WI38 (cell line): ENCODE measurements at regions not wholly inside any gene's neighbourhood (a gene's known extent, or its start where the extent isn't known, plus 50 kb on each side); places are given as distances from the start of the nearest gene placed in this dataset.

Experiments used
- H3K4me3 ChIP-seq: 2 replicates; pipeline ENCODE4 v1.5.1; 2011; ENCODE audit warnings: low read depth, mild to moderate bottlenecking, control low read depth, low read length
- TF ChIP-seq, protein P1 (sequence below): IDR thresholded peaks from 2 replicates; pipeline ENCODE4 v1.5.1; 2012; ENCODE audit warnings: low read depth, mild to moderate bottlenecking, control low read depth, low read length

DNA sequence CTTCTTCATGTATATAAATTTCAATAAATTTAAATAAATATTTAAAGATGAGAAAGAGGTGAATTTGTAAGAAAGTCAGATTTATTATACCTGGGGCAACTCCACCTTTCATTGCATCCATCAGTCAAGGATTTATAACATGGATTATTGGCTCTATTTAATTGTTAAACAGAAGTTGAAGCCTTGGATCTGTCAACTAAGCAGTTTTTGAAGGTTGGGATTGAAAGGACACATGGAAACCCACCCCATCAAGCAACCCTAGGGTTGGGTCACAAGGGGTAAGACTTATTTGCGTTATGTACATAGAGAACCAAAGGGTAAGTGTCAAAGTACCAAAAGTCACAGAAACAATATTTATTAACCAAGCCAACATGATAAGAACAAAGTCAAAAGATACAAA, 342.5 kb downstream of the ELAVL2 start:
- TF ChIP-seq, protein P1, sequence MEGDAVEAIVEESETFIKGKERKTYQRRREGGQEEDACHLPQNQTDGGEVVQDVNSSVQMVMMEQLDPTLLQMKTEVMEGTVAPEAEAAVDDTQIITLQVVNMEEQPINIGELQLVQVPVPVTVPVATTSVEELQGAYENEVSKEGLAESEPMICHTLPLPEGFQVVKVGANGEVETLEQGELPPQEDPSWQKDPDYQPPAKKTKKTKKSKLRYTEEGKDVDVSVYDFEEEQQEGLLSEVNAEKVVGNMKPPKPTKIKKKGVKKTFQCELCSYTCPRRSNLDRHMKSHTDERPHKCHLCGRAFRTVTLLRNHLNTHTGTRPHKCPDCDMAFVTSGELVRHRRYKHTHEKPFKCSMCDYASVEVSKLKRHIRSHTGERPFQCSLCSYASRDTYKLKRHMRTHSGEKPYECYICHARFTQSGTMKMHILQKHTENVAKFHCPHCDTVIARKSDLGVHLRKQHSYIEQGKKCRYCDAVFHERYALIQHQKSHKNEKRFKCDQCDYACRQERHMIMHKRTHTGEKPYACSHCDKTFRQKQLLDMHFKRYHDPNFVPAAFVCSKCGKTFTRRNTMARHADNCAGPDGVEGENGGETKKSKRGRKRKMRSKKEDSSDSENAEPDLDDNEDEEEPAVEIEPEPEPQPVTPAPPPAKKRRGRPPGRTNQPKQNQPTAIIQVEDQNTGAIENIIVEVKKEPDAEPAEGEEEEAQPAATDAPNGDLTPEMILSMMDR = no peak
- H3K4me3 ChIP-seq = no peak overlapping the region

DNA sequence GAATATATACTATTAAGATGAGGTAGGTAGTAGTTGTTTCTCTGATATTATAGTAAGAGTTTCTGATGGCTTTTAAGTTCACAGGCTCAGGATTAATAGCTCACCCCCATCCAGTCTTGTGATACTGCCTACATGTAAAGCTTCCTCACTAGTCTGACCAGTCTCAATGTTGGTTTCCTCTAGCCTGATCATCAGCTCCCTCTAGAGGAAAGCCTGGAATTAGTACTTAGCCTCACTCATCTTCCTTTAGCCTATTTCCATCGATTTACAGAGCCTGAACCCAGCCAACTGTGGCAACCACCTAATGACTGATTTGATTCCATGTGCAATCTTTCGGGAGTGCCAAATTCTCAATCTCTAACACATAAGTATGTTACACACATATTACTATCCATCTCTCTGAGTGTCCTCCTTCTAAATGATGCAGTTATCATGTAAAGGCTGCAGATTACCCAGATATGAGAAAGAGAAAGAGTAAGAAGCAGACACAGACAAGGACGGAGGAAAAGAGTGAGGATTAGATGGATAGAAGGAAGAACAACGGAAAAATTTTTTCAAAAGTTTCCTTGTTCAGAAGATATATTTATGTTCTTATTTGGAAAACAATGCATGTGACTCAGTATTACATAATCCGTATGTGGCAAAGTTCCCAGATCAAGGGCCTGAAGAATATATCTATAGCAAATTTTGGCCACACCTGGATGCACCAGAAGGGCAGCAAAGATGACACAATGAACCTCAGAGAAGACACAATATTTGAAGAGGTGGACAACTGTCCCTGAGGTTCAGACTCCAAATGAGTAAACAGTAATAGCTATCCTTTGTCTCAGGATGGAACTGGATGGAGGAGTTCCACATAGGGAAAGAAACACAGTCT, 333.7 kb downstream of the ELAVL2 start:
- H3K4me3 ChIP-seq = no peak overlapping the region
- TF ChIP-seq, protein P1 = no peak

DNA sequence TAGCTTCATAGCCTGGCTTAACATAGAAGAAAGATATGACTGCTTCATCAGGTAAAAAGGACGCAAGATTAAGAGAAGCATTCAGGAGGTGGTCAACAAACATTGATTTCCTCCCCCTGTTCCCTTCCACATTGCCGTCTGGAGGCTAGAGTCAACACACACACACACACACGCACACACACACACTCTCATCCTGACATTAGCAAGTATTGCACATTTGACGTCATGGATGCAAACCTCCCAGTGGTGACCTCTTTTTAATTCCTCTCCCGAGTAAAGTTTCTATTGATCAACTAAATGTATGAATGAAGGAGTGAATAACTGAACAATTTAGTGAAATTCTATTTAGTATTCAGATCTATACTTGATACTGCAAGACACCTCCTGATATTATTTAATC, 332.8 kb downstream of the ELAVL2 start:
- TF ChIP-seq, protein P1 = no peak
- no peak overlapping the region for H3K4me3 ChIP-seq

DNA sequence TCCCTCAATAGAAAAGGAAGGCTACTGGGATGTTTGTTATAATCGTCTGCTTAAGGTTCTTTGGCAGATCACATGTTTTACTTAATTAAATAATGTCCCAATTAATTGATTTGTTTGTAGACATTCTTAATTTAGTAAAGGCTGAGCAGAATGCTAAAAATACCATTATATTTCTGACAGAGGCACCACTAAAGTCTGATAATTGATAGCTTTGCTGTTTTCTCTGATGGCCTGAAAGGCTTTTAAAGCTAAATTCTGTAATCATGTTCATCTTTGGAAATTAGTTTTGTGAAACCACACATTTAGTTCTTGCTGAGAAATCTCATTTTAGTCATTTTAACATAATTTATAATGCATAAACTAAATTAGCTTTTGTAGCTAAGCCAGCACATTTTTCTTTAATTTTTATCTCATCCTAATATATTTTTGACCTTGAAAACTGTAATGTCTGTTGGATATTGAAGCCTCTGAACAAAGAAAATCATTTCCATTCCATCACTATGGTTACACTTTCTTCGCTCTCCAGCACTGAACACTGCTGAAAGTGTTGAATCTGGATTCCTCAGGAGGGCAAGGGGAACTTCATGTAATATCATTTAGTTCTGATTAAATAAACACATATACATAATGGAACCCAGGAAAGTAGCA, 329.4 kb downstream of the ELAVL2 start:
- no peak overlapping the region for H3K4me3 ChIP-seq
- TF ChIP-seq, protein P1 = no peak

DNA sequence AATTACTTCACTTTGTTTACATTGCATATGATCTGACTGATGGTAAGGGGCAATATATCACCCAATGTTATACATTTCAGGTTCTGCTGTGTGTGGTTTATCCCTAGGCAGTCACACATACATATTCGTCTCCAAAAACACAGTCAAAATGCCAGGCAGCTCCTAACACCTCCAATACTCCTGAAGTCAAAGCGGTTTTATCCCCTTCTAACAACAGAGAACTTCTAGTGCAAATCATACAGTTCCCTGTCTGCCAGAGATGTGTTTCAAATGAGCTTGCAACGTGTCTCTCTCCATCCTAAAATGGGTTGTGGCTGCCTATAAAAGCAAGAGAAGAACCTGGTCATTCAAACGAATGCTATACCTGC, 328.9 kb downstream of the ELAVL2 start:
- TF ChIP-seq, protein P1 = no peak
- no peak overlapping the region for H3K4me3 ChIP-seq

DNA sequence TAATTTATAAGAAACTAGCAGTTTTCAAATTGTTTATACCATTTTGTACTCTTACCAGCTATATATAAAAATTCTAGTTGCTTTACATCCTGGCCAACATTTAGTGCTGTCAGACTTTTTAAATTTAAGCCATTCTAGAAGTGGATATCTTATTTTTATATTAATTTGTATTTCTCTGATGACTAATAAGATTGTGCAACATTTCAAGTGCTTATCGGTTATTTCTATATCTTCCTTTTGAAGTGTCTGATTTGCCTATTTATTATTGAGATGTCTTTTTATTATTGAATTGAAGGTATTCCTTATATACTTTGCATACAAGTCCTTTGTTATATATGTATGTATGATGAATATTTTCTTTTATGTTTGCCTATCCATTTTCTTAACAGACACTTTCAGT, 324.0 kb downstream of the ELAVL2 start:
- TF ChIP-seq, protein P1 = no peak
- H3K4me3 ChIP-seq = no peak overlapping the region

DNA sequence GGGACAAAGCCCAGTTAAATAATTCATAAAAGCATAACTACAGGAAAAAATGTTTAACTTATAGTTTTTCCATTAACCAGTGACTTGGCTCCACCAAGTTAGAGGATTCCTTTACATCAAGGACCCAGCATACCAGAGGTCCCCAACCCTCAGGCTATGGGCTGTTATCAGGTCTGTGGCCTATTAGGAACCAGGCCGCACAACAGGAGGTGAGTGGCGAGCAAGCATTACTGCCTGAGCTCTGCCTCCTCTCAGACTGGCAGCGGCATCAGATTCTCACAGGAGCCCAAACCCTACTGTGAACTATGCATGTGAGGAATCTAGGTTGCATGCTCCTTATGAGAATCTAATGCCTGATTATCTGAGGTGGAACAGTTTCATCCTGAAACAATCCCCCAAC, 303.1 kb downstream of the ELAVL2 start:
- TF ChIP-seq, protein P1 = no peak
- H3K4me3 ChIP-seq = no peak overlapping the region
